Immature natural killer cell (primary cell): ENCODE measurements at regions not wholly inside any gene's neighbourhood (a gene's known extent, or its start where the extent isn't known, plus 50 kb on each side); places are given as distances from the start of the nearest gene placed in this dataset.
"Not testable (repeated sequence)": the region's sequence is repeated elsewhere in the genome, so short reads cannot be mapped to it uniquely, and the experiment has no call there.

Experiments used
- DNase-seq, 3 donors: peaks; one replicate each; pipeline ENCODE4 v3.0.0; 2022; ENCODE audit warnings: mixed read lengths in 1 of 3
- H3K27ac Mint-ChIP-seq, 6 donors: one replicate each; pipeline ENCODE4 v1.8.0; 2020; ENCODE audit warnings: mixed read lengths in 6 of 6, mild to moderate bottlenecking in 5 of 6, inconsistent platforms in 4 of 6, moderate library complexity in 3 of 6
- H3K27me3 Mint-ChIP-seq, 3 donors: one replicate each; pipeline ENCODE4 v1.8.0; 2020 to 2021; ENCODE audit warnings: low read depth in 3 of 3, mild to moderate bottlenecking in 3 of 3, mixed read lengths in 3 of 3, moderate library complexity in 3 of 3, inconsistent platforms in 1 of 3
- H3K36me3 Mint-ChIP-seq, 3 donors: one replicate each; pipeline ENCODE4 v1.8.0; 2020; ENCODE audit warnings: mixed read lengths in 3 of 3, inconsistent platforms in 2 of 3, mild to moderate bottlenecking in 2 of 3
- H3K4me1 Mint-ChIP-seq, 2 donors: one replicate each; pipeline ENCODE4 v1.8.0; 2020; ENCODE audit warnings: inconsistent platforms in 2 of 2, mild to moderate bottlenecking in 2 of 2, mixed read lengths in 2 of 2, moderate library complexity in 1 of 2
- H3K4me3 Mint-ChIP-seq, 5 donors: one replicate each; pipeline ENCODE4 v1.8.0; 2020; ENCODE audit warnings: mild to moderate bottlenecking in 5 of 5, mixed read lengths in 5 of 5, inconsistent platforms in 3 of 5, moderate library complexity in 3 of 5
- H3K9me3 Mint-ChIP-seq, 6 donors: one replicate each; pipeline ENCODE4 v1.8.0; 2020; ENCODE audit warnings: mild to moderate bottlenecking in 6 of 6, mixed read lengths in 6 of 6, inconsistent platforms in 4 of 6, moderate library complexity in 3 of 6

- Mint-ChIP-seq H3K27ac (no peak overlapping the region), H3K4me3 (no peak overlapping the region)
Measured at GRCh38 chr9:38518826-38519225, 94.6 kb upstream of the IGFBPL1 start.

GRCh38 chr9:38516273-38516672, 92.0 kb upstream of the IGFBPL1 start:
- peak in 1 of 3 donors; percentile 22 for DNase-seq
- peak overlapping the region in 5 of 6 donors; percentile 37 to 85 (median 53) for H3K27ac Mint-ChIP-seq
- not testable (repeated sequence) for H3K27me3 Mint-ChIP-seq, H3K9me3 Mint-ChIP-seq, H3K36me3 Mint-ChIP-seq, H3K4me1 Mint-ChIP-seq
- peak overlapping the region in 3 of 5 donors; percentile 6 to 58 (median 54) for H3K4me3 Mint-ChIP-seq

More at GRCh38 chr9:38518826-38519225, 94.6 kb upstream of the IGFBPL1 start:
- no peak for DNase-seq
- Mint-ChIP-seq H3K9me3 (no peaks in the 10 kb centered on the region), H3K36me3 (peaks cover 0 to 6% (median 0%) of the 10 kb centered on the region in 3 donors), H3K27me3 (peaks cover 2 to 4% (median 3%) of the 10 kb centered on the region in 3 donors), H3K4me1 (peaks cover 7% of the 10 kb centered on the region in 2 donors)

- not testable (repeated sequence) for H3K4me1 Mint-ChIP-seq, DNase-seq, H3K4me3 Mint-ChIP-seq, H3K36me3 Mint-ChIP-seq, H3K27me3 Mint-ChIP-seq, H3K9me3 Mint-ChIP-seq
- peak overlapping the region in 1 of 6 donors; percentile 15 for H3K27ac Mint-ChIP-seq
Measured at GRCh38 chr9:38515055-38515454, 90.8 kb upstream of the IGFBPL1 start.

- not testable (repeated sequence) for H3K9me3 Mint-ChIP-seq, H3K27me3 Mint-ChIP-seq, H3K36me3 Mint-ChIP-seq, H3K4me1 Mint-ChIP-seq, H3K4me3 Mint-ChIP-seq, DNase-seq, H3K27ac Mint-ChIP-seq
Measured at GRCh38 chr9:38510340-38510739, 86.1 kb upstream of the IGFBPL1 start.

- H3K27me3 Mint-ChIP-seq, result peaks cover 0 to 8% (median 6%) of the 10 kb centered on the region in 3 donors
- no peaks in the 10 kb centered on the region for H3K9me3 Mint-ChIP-seq
- no peak overlapping the region for H3K27ac Mint-ChIP-seq
- DNase-seq, result no peak
- H3K36me3 Mint-ChIP-seq, result peaks cover 0 to 5% (median 0%) of the 10 kb centered on the region in 3 donors
- no peaks in the 10 kb centered on the region for H3K4me1 Mint-ChIP-seq
- no peak overlapping the region for H3K4me3 Mint-ChIP-seq
Measured at GRCh38 chr9:38507587-38507986, 83.3 kb upstream of the IGFBPL1 start.

GRCh38 chr9:38500171-38500570, 75.9 kb upstream of the IGFBPL1 start:
- not testable (repeated sequence) for H3K9me3 Mint-ChIP-seq, DNase-seq, H3K4me3 Mint-ChIP-seq, H3K27me3 Mint-ChIP-seq, H3K4me1 Mint-ChIP-seq
- H3K27ac Mint-ChIP-seq, result peak overlapping the region in 1 of 6 donors; percentile 14
- H3K36me3 Mint-ChIP-seq, result peaks cover 0 to 10% (median 0%) of the 10 kb centered on the region in 3 donors

- H3K27ac Mint-ChIP-seq, H3K4me1 Mint-ChIP-seq, H3K27me3 Mint-ChIP-seq, H3K9me3 Mint-ChIP-seq, H3K4me3 Mint-ChIP-seq, H3K36me3 Mint-ChIP-seq, DNase-seq: not testable (repeated sequence)
Measured at GRCh38 chr9:38498551-38498950, 74.3 kb upstream of the IGFBPL1 start.

- Mint-ChIP-seq H3K4me3 (no peak overlapping the region), H3K27me3 (peaks cover 3 to 9% (median 5%) of the 10 kb centered on the region in 3 donors), H3K9me3 (peaks cover 0 to 4% (median 1%) of the 10 kb centered on the region in 6 donors), H3K27ac (no peak overlapping the region), H3K36me3 (peaks cover 0 to 5% (median 4%) of the 10 kb centered on the region in 3 donors), H3K4me1 (no peaks in the 10 kb centered on the region)
- no peak for DNase-seq
Measured at GRCh38 chr9:38489057-38489456, 64.8 kb upstream of the IGFBPL1 start.

- no peak for DNase-seq
- Mint-ChIP-seq H3K4me3 (no peak overlapping the region), H3K4me1 (no peaks in the 10 kb centered on the region), H3K27me3 (peaks cover 5 to 9% (median 6%) of the 10 kb centered on the region in 3 donors), H3K9me3 (peaks cover 0 to 4% (median 1%) of the 10 kb centered on the region in 6 donors), H3K36me3 (peaks cover 0 to 5% (median 4%) of the 10 kb centered on the region in 3 donors), H3K27ac (no peak overlapping the region)
Measured at GRCh38 chr9:38488156-38488698, 64.0 kb upstream of the IGFBPL1 start.

GRCh38 chr9:38487418-38488155, 63.3 kb upstream of the IGFBPL1 start:
- H3K27me3 Mint-ChIP-seq, H3K27ac Mint-ChIP-seq, H3K36me3 Mint-ChIP-seq, DNase-seq, H3K4me3 Mint-ChIP-seq, H3K9me3 Mint-ChIP-seq, H3K4me1 Mint-ChIP-seq: not testable (repeated sequence)

GRCh38 chr9:38486837-38487236, 62.6 kb upstream of the IGFBPL1 start:
- peaks cover 5 to 9% (median 6%) of the 10 kb centered on the region in 3 donors for H3K27me3 Mint-ChIP-seq
- H3K27ac Mint-ChIP-seq, result no peak overlapping the region
- DNase-seq, result no peak
- peaks cover 0 to 3% (median 1%) of the 10 kb centered on the region in 6 donors for H3K9me3 Mint-ChIP-seq
- no peaks in the 10 kb centered on the region for H3K4me1 Mint-ChIP-seq
- peaks cover 0 to 3% (median 1%) of the 10 kb centered on the region in 3 donors for H3K36me3 Mint-ChIP-seq
- H3K4me3 Mint-ChIP-seq, result no peak overlapping the region

GRCh38 chr9:38486056-38486615, 61.9 kb upstream of the IGFBPL1 start:
- no peak overlapping the region for H3K4me3 Mint-ChIP-seq
- no peak overlapping the region for H3K27ac Mint-ChIP-seq
- no peaks in the 10 kb centered on the region for H3K4me1 Mint-ChIP-seq
- no peak for DNase-seq
- no peaks in the 10 kb centered on the region for H3K9me3 Mint-ChIP-seq
- H3K27me3 Mint-ChIP-seq, result peaks cover 5 to 9% (median 7%) of the 10 kb centered on the region in 3 donors
- H3K36me3 Mint-ChIP-seq, result no peaks in the 10 kb centered on the region

GRCh38 chr9:38484076-38484665, 59.9 kb upstream of the IGFBPL1 start:
- H3K9me3 Mint-ChIP-seq, H3K27ac Mint-ChIP-seq: not testable (repeated sequence)
- peaks cover 3 to 10% (median 7%) of the 10 kb centered on the region in 3 donors for H3K27me3 Mint-ChIP-seq

GRCh38 chr9:38482918-38483592, 58.8 kb upstream of the IGFBPL1 start:
- Mint-ChIP-seq H3K27ac (no peak overlapping the region), H3K9me3 (no peaks in the 10 kb centered on the region), H3K4me3 (no peak overlapping the region), H3K4me1 (no peaks in the 10 kb centered on the region), H3K27me3 (peaks cover 3 to 13% (median 4%) of the 10 kb centered on the region in 3 donors), H3K36me3 (no peaks in the 10 kb centered on the region)
- DNase-seq, result no peak

More at GRCh38 chr9:38484076-38484665, 59.9 kb upstream of the IGFBPL1 start:
- not testable (repeated sequence) for H3K36me3 Mint-ChIP-seq, H3K4me3 Mint-ChIP-seq, DNase-seq, H3K4me1 Mint-ChIP-seq
